Neuronal stem cell (in vitro differentiated cells): ENCODE measurements at regions not wholly inside any gene's neighbourhood (a gene's known extent, or its start where the extent isn't known, plus 50 kb on each side); places are given as distances from the start of the nearest gene placed in this dataset. TPM values are rescaled to one million over a fixed set of nuclear protein-coding genes. Genes with fewer than 3 reads are reported as not detected.

Source experiments
- DNase-seq: peaks from one replicate; pipeline ENCODE4 v3.0.0-alpha.2; 2013; ENCODE audit warnings: low spot score
- H2AFZ ChIP-seq: one replicate; pipeline ENCODE4 v1.6.1; 2013; ENCODE audit warnings: mild to moderate bottlenecking, low read length, inconsistent platforms
- H2AK5ac ChIP-seq: 2 replicates; pipeline ENCODE4 v1.6.1; 2013; ENCODE audit warnings: low read depth, mild to moderate bottlenecking, inconsistent platforms, low read length, moderate library complexity, mixed read lengths
- H2BK120ac ChIP-seq: 2 replicates; pipeline ENCODE4 v1.6.1; 2013; ENCODE audit warnings: low read depth, mild to moderate bottlenecking, inconsistent platforms, low read length, moderate library complexity, mixed read lengths
- H2BK12ac ChIP-seq: one replicate; pipeline ENCODE4 v1.6.1; 2013; ENCODE audit warnings: low read length, inconsistent platforms
- H2BK15ac ChIP-seq: 2 replicates; pipeline ENCODE4 v1.6.1; 2013; ENCODE audit warnings: mild to moderate bottlenecking, low read length, inconsistent platforms, mixed read lengths
- H2BK5ac ChIP-seq: one replicate; pipeline ENCODE4 v1.6.1; 2013; ENCODE audit warnings: inconsistent platforms, mild to moderate bottlenecking, low read length, moderate library complexity
- H3K14ac ChIP-seq: one replicate; pipeline ENCODE4 v1.6.1; 2013; ENCODE audit warnings: low read length, inconsistent platforms
- H3K18ac ChIP-seq: 2 replicates; pipeline ENCODE4 v1.6.1; 2013; ENCODE audit warnings: low read length, inconsistent platforms
- H3K23ac ChIP-seq: 2 replicates; pipeline ENCODE4 v1.6.1; 2013; ENCODE audit warnings: low read depth, mild to moderate bottlenecking, mixed read lengths, low read length, inconsistent platforms; ENCODE audit not compliant: poor library complexity
- H3K27ac ChIP-seq: replicated peaks from 3 replicates; pipeline ENCODE4 v1.5.1; 2013; ENCODE audit warnings: low read length, inconsistent platforms
- H3K27me3 ChIP-seq, 3 experiments: 2 replicates each; pipeline ENCODE4 v1.6.1; 2013; ENCODE audit warnings: low read length in 3 of 3, mild to moderate bottlenecking in 2 of 3, inconsistent platforms in 1 of 3, low read depth in 1 of 3, mixed read lengths in 1 of 3, moderate library complexity in 1 of 3; ENCODE audit not compliant: control insufficient read depth in 3 of 3, insufficient read depth in 3 of 3
- H3K36me3 ChIP-seq, 2 donors: replicated peaks in 1 of 2; 2 replicates each; pipeline ENCODE4 v1.6.1; 2013; ENCODE audit warnings: low read length in 2 of 2; ENCODE audit not compliant: control insufficient read depth in 2 of 2, insufficient read depth in 2 of 2
- H3K4ac ChIP-seq: 2 replicates; pipeline ENCODE4 v1.6.1; 2013; ENCODE audit warnings: inconsistent platforms, mild to moderate bottlenecking, low read length, moderate library complexity
- H3K4me1 ChIP-seq, 2 donors: 1 replicate in 1 of 2; 2 replicates in 1 of 2; pipeline ENCODE4 v1.6.1; 2013; ENCODE audit warnings: low read length in 2 of 2, low read depth in 1 of 2; ENCODE audit not compliant: control insufficient read depth in 2 of 2, insufficient read depth in 1 of 2
- H3K4me2 ChIP-seq: one replicate; pipeline ENCODE4 v1.6.1; 2013; ENCODE audit warnings: mild to moderate bottlenecking, low read length, inconsistent platforms; ENCODE audit not compliant: insufficient read depth, poor library complexity, severe bottlenecking
- H3K4me3 ChIP-seq, 2 donors: 2 replicates each; pipeline ENCODE4 v1.5.1; 2013; ENCODE audit warnings: low read length in 2 of 2, mild to moderate bottlenecking in 2 of 2, inconsistent platforms in 1 of 2, moderate library complexity in 1 of 2
- H3K79me1 ChIP-seq: one replicate; pipeline ENCODE4 v1.6.1; 2013; ENCODE audit warnings: low read depth, mild to moderate bottlenecking, inconsistent platforms, low read length, moderate library complexity
- H3K9ac ChIP-seq: one replicate; pipeline ENCODE4 v1.6.1; 2013; ENCODE audit warnings: mild to moderate bottlenecking, low read depth, low read length, inconsistent platforms; ENCODE audit not compliant: poor library complexity
- H3K9me3 ChIP-seq, 2 donors: replicated peaks in 1 of 2; 2 replicates each; pipeline versions ENCODE3 to v1.6.1; 2013; ENCODE audit warnings: low read length in 2 of 2, mild to moderate bottlenecking in 2 of 2, inconsistent platforms in 1 of 2, low read depth in 1 of 2, mixed read lengths in 1 of 2, moderate library complexity in 1 of 2; ENCODE audit not compliant: control insufficient read depth in 2 of 2, insufficient read depth in 1 of 2
- H4K8ac ChIP-seq: one replicate; pipeline ENCODE4 v1.6.1; 2013; ENCODE audit warnings: low read depth, mild to moderate bottlenecking, inconsistent platforms, low read length, moderate library complexity
- H4K91ac ChIP-seq: one replicate; pipeline ENCODE4 v1.6.1; 2013; ENCODE audit warnings: low read length, low read depth, mild to moderate bottlenecking, inconsistent platforms; ENCODE audit not compliant: poor library complexity
- WGBS, 2 donors: extraction: QIAGEN DNeasy Blood & Tissue Kit; methylation state at CpG; one replicate each; pipeline ENCODE4 v1.1.7; 2013; ENCODE audit warnings: missing lambda C conversion rate in 2 of 2, mixed read lengths in 1 of 2; ENCODE audit not compliant: insufficient read length in 2 of 2, insufficient replicate concordance in 1 of 2; ENCODE audit errors: extremely low coverage in 2 of 2; 5-methylcytosine and 5-hydroxymethylcytosine counted together
- small RNA-seq: library from polyadenylated mRNA; stranded (forward); fragments of <200 nt; extraction: miRNeasy Mini kit (QIAGEN cat#:217004); gene quantifications from one replicate; pipeline ENCODE3, GENCODE V24; 2013; ENCODE audit not compliant: insufficient read depth

DNA sequence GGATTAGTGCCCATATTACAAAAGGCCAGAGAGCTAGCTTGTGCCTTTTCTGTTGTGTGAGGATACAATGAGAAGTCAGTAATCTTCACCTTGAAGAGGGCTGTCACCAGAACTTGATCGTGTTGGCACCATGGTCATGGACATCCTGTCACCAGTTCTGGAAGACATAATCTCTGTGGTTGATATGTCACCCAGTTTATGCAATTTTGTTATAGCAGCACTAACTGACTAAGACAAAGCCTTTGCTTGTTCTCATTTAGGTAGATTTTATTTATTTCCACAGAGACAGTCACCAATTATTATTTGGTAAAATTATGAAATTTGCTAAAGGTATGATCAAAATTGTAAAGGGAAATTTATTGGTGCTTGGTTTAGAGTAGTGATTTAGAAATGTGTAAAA is 308.8 kb upstream of the CPXCR1 start:
- H3K14ac ChIP-seq = no peak overlapping the region

DNA sequence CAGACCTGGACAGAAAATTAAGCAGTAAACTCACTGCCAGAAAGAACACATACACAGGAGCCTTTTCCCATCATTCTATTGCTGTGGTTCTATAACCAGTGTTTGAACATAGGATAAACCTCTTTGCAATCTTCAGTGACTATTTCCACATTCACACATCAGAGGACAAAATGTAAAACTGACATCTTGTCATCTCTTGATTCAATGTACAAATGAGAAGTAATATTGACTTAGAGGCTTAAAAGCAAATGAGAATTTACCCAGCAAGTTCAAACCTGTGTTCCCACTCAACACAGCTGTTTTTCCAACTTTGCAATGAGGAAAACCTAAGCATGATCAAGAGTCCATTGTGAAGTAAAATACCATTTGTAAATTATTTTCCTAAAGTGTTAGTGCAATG is 307.1 kb upstream of the CPXCR1 start:
- Histone ChIP-seq H2AK5ac (no peak overlapping the region), H2BK120ac (no peak overlapping the region), H3K4ac (no peak overlapping the region), H3K27ac (no peak overlapping the region), H3K4me2 (no peak overlapping the region), H3K23ac (no peak overlapping the region), H4K91ac (no peak overlapping the region), H2BK12ac (no peak overlapping the region), H3K9me3 (no peaks in the 10 kb centered on the region), H2AFZ (no peak overlapping the region), H3K9ac (no peak overlapping the region), H3K36me3 (no peaks in the 10 kb centered on the region), H3K18ac (no peak overlapping the region), H3K4me3 (no peak overlapping the region), H4K8ac (no peak overlapping the region), H3K79me1 (no peaks in the 10 kb centered on the region), H2BK15ac (no peak overlapping the region), H3K4me1 (no peaks in the 10 kb centered on the region), H3K27me3 (no peaks in the 10 kb centered on the region), H2BK5ac (no peak overlapping the region), H3K14ac (no peak overlapping the region)
- no peak for DNase-seq

More for the DNA sequence above, 308.8 kb upstream of the CPXCR1 start:
- Histone ChIP-seq H3K4me2 (no peak overlapping the region), H3K9me3 (no peaks in the 10 kb centered on the region), H3K4me3 (no peak overlapping the region), H3K27me3 (no peaks in the 10 kb centered on the region), H2AK5ac (no peak overlapping the region), H3K4ac (no peak overlapping the region), H3K18ac (no peak overlapping the region), H2BK15ac (no peak overlapping the region), H3K79me1 (no peaks in the 10 kb centered on the region), H4K91ac (no peak overlapping the region), H3K4me1 (no peaks in the 10 kb centered on the region), H2BK5ac (no peak overlapping the region), H2AFZ (no peak overlapping the region), H2BK12ac (no peak overlapping the region), H3K27ac (no peak overlapping the region), H4K8ac (no peak overlapping the region), H3K36me3 (no peaks in the 10 kb centered on the region), H3K23ac (no peak overlapping the region), H2BK120ac (no peak overlapping the region), H3K9ac (no peak overlapping the region)
- no peak for DNase-seq
- no CpG with 5 or more reads among the region's 1 CpG for WGBS, 2 donors

Small RNAs in the stretch of these regions (small RNA-seq; reads per million reads assigned to genes)
- gene AL929325.1 = not detected
- gene RF01225 = not detected
